Ishikawa (cell line): ENCODE measurements at regions not wholly inside any gene's neighbourhood (a gene's known extent, or its start where the extent isn't known, plus 50 kb on each side); places are given as distances from the start of the nearest gene placed in this dataset.

Experiments
- CEBPB ChIP-seq: IDR thresholded peaks from 2 replicates; pipeline ENCODE4 v1.6.1; 2012
- CREB1 ChIP-seq: IDR thresholded peaks from 2 replicates; pipeline ENCODE4 v1.6.1; 2012; ENCODE audit warnings: low read depth
- EGR1 ChIP-seq: IDR thresholded peaks from 2 replicates; pipeline ENCODE4 v1.6.1; 2012
- EP300 ChIP-seq: IDR thresholded peaks from 2 replicates; pipeline ENCODE4 v1.6.1; 2012; ENCODE audit warnings: borderline replicate concordance
- FOXM1 ChIP-seq: IDR thresholded peaks from 2 replicates; pipeline ENCODE4 v1.6.1; 2012; ENCODE audit warnings: low read depth, borderline replicate concordance
- NFIC ChIP-seq: IDR thresholded peaks from 2 replicates; pipeline ENCODE4 v1.6.1; 2012
- RAD21 ChIP-seq: IDR thresholded peaks from 2 replicates; pipeline ENCODE4 v1.6.1; 2012; ENCODE audit warnings: low read depth
- TAF1 ChIP-seq: IDR thresholded peaks from 2 replicates; pipeline ENCODE4 v1.6.1; 2012; ENCODE audit warnings: low read depth, mild to moderate bottlenecking
- TCF12 ChIP-seq: IDR thresholded peaks from 2 replicates; pipeline ENCODE4 v1.6.1; 2012; ENCODE audit warnings: low read depth
- TEAD4 ChIP-seq: IDR thresholded peaks from 2 replicates; pipeline ENCODE4 v1.6.1; 2012
- YY1 ChIP-seq: IDR thresholded peaks from 2 replicates; pipeline ENCODE4 v1.6.1; 2012; ENCODE audit warnings: low read depth
- ZBTB7A ChIP-seq: IDR thresholded peaks from 2 replicates; pipeline ENCODE4 v1.6.1; 2012; ENCODE audit warnings: low read depth
- TF ChIP-seq, protein P1 (sequence below): IDR thresholded peaks from 2 replicates; pipeline ENCODE4 v1.6.1; 2012; ENCODE audit warnings: low read depth, mild to moderate bottlenecking
- TF ChIP-seq, protein P2 (sequence below): IDR thresholded peaks from 2 replicates; pipeline ENCODE4 v1.6.1; 2012
- TF ChIP-seq, protein P3 (sequence below): IDR thresholded peaks from 2 replicates; pipeline ENCODE4 v1.6.1; 2012

DNA sequence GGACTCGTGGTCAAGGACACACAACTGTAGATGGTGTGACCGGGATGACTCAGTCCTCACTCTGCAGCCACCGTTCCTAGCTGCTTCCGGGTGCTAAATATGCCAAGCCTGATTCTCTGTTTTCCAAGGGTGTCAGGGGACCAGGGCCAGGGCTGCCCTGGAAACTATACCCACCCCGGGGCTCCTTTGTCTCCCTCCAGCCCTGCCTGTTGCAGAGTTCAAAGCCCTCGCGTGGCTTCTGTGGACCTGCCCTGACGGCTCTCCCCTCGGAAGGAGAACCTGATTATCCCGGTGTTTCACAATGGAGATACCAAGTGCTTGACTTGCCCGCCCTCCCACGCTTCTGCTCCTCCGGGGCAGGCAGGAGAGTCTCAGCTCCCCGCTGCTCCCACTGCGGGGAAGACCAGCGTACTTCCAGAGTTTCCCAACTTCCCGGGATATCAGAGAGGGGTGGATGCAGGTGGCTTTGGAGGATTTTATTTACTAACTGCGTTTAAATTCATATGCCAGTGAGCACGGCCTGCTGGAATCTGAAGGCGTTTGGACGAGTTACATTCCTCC is 125.0 kb downstream of the ASB7 start:
- TF ChIP-seq, protein P1, sequence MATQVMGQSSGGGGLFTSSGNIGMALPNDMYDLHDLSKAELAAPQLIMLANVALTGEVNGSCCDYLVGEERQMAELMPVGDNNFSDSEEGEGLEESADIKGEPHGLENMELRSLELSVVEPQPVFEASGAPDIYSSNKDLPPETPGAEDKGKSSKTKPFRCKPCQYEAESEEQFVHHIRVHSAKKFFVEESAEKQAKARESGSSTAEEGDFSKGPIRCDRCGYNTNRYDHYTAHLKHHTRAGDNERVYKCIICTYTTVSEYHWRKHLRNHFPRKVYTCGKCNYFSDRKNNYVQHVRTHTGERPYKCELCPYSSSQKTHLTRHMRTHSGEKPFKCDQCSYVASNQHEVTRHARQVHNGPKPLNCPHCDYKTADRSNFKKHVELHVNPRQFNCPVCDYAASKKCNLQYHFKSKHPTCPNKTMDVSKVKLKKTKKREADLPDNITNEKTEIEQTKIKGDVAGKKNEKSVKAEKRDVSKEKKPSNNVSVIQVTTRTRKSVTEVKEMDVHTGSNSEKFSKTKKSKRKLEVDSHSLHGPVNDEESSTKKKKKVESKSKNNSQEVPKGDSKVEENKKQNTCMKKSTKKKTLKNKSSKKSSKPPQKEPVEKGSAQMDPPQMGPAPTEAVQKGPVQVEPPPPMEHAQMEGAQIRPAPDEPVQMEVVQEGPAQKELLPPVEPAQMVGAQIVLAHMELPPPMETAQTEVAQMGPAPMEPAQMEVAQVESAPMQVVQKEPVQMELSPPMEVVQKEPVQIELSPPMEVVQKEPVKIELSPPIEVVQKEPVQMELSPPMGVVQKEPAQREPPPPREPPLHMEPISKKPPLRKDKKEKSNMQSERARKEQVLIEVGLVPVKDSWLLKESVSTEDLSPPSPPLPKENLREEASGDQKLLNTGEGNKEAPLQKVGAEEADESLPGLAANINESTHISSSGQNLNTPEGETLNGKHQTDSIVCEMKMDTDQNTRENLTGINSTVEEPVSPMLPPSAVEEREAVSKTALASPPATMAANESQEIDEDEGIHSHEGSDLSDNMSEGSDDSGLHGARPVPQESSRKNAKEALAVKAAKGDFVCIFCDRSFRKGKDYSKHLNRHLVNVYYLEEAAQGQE, result no peak

DNA sequence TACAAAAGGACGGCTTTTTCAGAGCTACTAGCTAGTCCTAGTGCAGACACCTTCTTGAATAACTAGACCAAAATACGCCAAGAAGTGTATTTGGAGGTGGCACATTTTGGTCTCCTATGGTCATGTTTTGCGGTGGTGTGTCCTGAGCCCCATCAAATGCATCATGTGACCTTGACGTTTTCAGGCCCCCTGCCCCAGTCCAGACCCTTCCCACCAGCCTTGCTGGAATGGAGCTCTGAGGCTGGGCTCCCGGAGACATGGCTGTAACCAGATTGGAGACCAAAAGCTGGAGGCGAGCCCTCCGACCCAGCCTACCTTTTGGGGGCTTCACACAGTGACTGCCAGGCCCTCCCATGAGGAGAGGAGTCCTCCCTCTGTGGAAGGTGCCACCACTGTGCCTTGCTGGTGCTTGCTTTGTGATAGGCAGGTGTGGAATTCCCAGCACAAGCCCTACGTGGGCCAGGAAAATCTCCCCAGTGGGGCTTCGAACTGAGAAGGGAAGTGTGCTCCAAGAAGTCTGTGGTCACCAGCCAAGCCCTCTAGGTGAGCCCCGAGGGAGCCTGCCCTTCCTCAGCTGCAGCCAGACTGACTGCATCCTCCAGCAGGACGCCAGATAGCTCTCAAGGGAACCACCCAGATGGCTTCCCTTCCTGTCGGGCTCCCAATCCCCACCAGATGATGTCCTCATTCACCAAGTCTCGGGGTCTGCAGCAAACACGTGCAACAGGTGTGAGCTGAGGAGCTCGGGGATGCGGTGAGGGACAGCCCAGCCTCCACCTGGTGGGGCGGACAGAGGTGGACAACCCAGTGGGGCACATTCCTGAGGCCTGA is 126.2 kb downstream of the ASB7 start:
- TF ChIP-seq EP300 (no peak), CEBPB (no peak), YY1 (no peak), TCF12 (no peak), ZBTB7A (no peak), TEAD4 (no peak), CREB1 (no peak), FOXM1 (no peak), RAD21 (no peak), NFIC (no peak), EGR1 (no peak), TAF1 (no peak)
- TF ChIP-seq, protein P2, sequence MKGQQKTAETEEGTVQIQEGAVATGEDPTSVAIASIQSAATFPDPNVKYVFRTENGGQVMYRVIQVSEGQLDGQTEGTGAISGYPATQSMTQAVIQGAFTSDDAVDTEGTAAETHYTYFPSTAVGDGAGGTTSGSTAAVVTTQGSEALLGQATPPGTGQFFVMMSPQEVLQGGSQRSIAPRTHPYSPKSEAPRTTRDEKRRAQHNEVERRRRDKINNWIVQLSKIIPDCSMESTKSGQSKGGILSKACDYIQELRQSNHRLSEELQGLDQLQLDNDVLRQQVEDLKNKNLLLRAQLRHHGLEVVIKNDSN, result no peak
- TF ChIP-seq, protein P3, sequence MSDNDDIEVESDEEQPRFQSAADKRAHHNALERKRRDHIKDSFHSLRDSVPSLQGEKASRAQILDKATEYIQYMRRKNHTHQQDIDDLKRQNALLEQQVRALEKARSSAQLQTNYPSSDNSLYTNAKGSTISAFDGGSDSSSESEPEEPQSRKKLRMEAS, result no peak
- TF ChIP-seq, protein P1, result no peak

DNA sequence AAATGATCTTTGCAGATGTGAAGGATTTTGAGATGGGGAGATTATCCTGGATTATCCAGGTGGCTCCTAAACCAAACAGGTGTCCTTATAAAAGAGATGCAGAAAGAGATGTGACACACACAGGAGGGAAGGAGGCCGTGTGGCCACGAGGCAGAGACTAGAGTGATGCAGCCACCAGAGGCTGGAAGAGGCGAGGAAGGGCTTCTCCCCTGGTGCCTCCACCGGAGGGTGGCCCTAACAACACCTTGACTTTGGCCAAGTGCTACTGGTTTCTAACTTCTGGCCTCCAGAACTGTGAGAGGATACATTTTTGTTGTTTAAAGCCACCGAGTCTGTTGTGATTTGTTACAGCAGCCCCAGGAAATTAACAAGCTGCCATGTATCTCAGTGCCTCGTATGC is 127.1 kb downstream of the ASB7 start:
- TF ChIP-seq, protein P1, result no peak
- no peak for TF ChIP-seq TEAD4
- TF ChIP-seq TCF12, result no peak
- TF ChIP-seq FOXM1, result no peak
- no peak for TF ChIP-seq CREB1
- TF ChIP-seq, protein P3, result no peak
- TF ChIP-seq EGR1, result no peak
- TF ChIP-seq RAD21, result no peak
- TF ChIP-seq TAF1, result no peak
- TF ChIP-seq NFIC, result no peak
- no peak for TF ChIP-seq YY1
- TF ChIP-seq, protein P2, result no peak
- no peak for TF ChIP-seq EP300

DNA sequence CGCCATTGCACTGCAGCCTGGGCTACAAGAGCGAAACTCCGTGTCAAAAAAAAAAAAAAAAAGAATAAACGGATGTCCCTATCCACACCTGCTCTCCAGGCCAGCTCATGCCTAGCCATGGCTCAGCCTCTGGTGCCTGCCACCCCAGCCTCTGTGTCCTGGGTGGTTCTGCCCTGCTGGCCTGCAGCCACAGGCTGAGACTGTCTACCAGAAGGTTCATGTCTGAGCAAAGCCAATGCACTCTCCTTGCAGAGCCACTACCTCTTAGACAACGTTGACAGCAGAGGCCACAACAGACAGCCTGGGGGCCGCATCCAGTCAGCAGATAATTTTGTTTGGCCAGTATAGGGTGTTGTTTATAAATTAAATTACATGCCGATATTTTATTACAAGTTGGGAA is 127.7 kb downstream of the ASB7 start:
- TF ChIP-seq TEAD4 (no peak), CREB1 (no peak), EP300 (no peak), TCF12 (no peak), NFIC (no peak), RAD21 (no peak), EGR1 (no peak), CEBPB (no peak), TAF1 (no peak), YY1 (no peak), ZBTB7A (no peak), FOXM1 (no peak)
- TF ChIP-seq, protein P2, result no peak
- TF ChIP-seq, protein P3, result no peak
- TF ChIP-seq, protein P1, result no peak
